Panc1 (cell line): ENCODE measurements at regions not wholly inside any gene's neighbourhood (a gene's known extent, or its start where the extent isn't known, plus 50 kb on each side); places are given as distances from the start of the nearest gene placed in this dataset.

ENCODE experiments used
- ATAC-seq: fragments of 200-7000 bp; cut with Tn5 transposase; 2 replicates; pipeline ENCODE4 v1.9.1; 2020; ENCODE audit warnings: mild to moderate bottlenecking, moderate library complexity
- BruUV-seq: library from RNA; stranded (reverse); fragments of 400-500 nt; replicated peaks from 2 replicates; lab custom pipeline; 2021; lab: Mats Ljungman, UMichigan
- CTCF ChIA-PET: fragments of 300-600 bp; sonication (Branson Sonifier 250); formaldehyde crosslinking; loops from one replicate; lab custom pipeline; 2022; ENCODE audit warnings: antibody characterized with exemption; lab: Charles Lee
- POLR2A ChIA-PET: fragments of 300-600 bp; sonication (Branson Sonifier 250); formaldehyde crosslinking; loops from one replicate; lab custom pipeline; 2022; ENCODE audit warnings: antibody characterized with exemption; lab: Charles Lee
- DNase-seq: peaks from one replicate; pipeline ENCODE4 v3.0.0-alpha.2; 2010; ENCODE audit warnings: low read depth, low spot score
- H3K27ac ChIP-seq: 2 replicates; pipeline ENCODE4 v1.5.1; 2011; ENCODE audit warnings: mild to moderate bottlenecking, low read length, inconsistent platforms
- H3K27me3 ChIP-seq: fragments of 200-500 bp; sonication (Bioruptor generic); 2 replicates; pipeline ENCODE4 v1.6.0; 2014; ENCODE audit warnings: low read length, inconsistent platforms; ENCODE audit not compliant: control insufficient read depth, insufficient read depth
- H3K36me3 ChIP-seq: fragments of 200-500 bp; sonication (Bioruptor generic); 2 replicates; pipeline ENCODE4 v1.5.1; 2014; ENCODE audit warnings: inconsistent platforms, mild to moderate bottlenecking, low read length, moderate library complexity; ENCODE audit not compliant: control insufficient read depth, insufficient read depth
- H3K4me1 ChIP-seq: 2 replicates; pipeline ENCODE4 v1.5.1; 2011; ENCODE audit warnings: inconsistent platforms, mild to moderate bottlenecking, low read length, moderate library complexity; ENCODE audit not compliant: control insufficient read depth, insufficient read depth
- H3K4me3 ChIP-seq, 2 experiments: 2 replicates each; pipeline ENCODE4 v1.5.1; 2011 to 2012; ENCODE audit warnings: low read depth in 2 of 2, low read length in 2 of 2, mild to moderate bottlenecking in 2 of 2, inconsistent platforms in 1 of 2, moderate library complexity in 1 of 2
- H3K9me3 ChIP-seq: fragments of 200-500 bp; sonication (Bioruptor generic); 2 replicates; pipeline ENCODE4 v1.5.1; 2014; ENCODE audit warnings: low read depth, mild to moderate bottlenecking, inconsistent platforms, low read length, moderate library complexity; ENCODE audit not compliant: control insufficient read depth, insufficient read depth
- CTCF ChIP-seq: fragments of 450-650 bp; IDR thresholded peaks from 2 replicates; pipeline ENCODE4 v1.5.1; 2017; ENCODE audit warnings: mild to moderate bottlenecking
- POLR2AphosphoS5 ChIP-seq: IDR thresholded peaks from 2 replicates; pipeline ENCODE4 v1.6.1; 2012; ENCODE audit warnings: mild to moderate bottlenecking, low read depth, low read length, moderate library complexity
- REST ChIP-seq, 2 experiments: IDR thresholded peaks; 2 replicates each; pipeline ENCODE4 v1.6.1; 2011 to 2012; ENCODE audit warnings: low read depth in 2 of 2, control low read depth in 1 of 2, low read length in 1 of 2, mild to moderate bottlenecking in 1 of 2, moderate library complexity in 1 of 2; ENCODE audit not compliant: insufficient read depth in 1 of 2
- SIN3A ChIP-seq: IDR thresholded peaks from 2 replicates; pipeline ENCODE4 v1.6.1; 2012; ENCODE audit warnings: low read depth, mild to moderate bottlenecking, low read length, moderate library complexity, borderline replicate concordance; ENCODE audit not compliant: insufficient read depth
- TCF7L2 ChIP-seq: IDR thresholded peaks from 2 replicates; pipeline ENCODE4 v1.6.1; 2011; ENCODE audit warnings: mild to moderate bottlenecking, low read depth, low read length, inconsistent platforms
- in situ Hi-C: cut with HindIII; loops from 2 replicates; pipeline ENCODE4 v1.10.0; 2016; ENCODE audit warnings: low sequenced_read_pairs, low pct_unique_long_range_greater_than_20kb
- intact Hi-C: fragments of 100-400 bp; cut with micrococcal nuclease; formaldehyde crosslinking; loops from one replicate; pipeline ENCODE4 v1.10.0; 2022; ENCODE audit not compliant: unreplicated experiment

GRCh38 chr2:184114439-184114838 is 483.9 kb upstream of the ZNF804A start:
- H3K27me3 ChIP-seq, result no peaks in the 10 kb centered on the region
- H3K27ac ChIP-seq, result no peak overlapping the region
- BruUV-seq, result no TSS peak
- in situ Hi-C loops, result no loop called here
- no peaks in the 10 kb centered on the region for H3K4me1 ChIP-seq
- TF ChIP-seq CTCF (no peak), TCF7L2 (no peak), POLR2AphosphoS5 (no peak), SIN3A (no peak), REST (IDR thresholded peaks at IDR 0.05; ENCODE audit: insufficient read depth in 1 of 2, low read depth in 2 of 2, low read length in 1 of 2) (no peak)
- ATAC-seq (no peak), DNase-seq (no peak)
- 0 out of 2 replicates have a peak, but pooled peaks cover 3% of the 10 kb centered on the region for H3K9me3 ChIP-seq
- H3K4me3 ChIP-seq, result no peak overlapping the region
- no peaks in the 10 kb centered on the region for H3K36me3 ChIP-seq
- intact Hi-C loops, result no loop called here
- ChIA-PET POLR2A (no interaction called here), CTCF (no interaction called here)

- intact Hi-C loops (no loop called here), in situ Hi-C loops (no loop called here)
- ATAC-seq, result no peak
- no peak for DNase-seq
- no peaks in the 10 kb centered on the region for H3K4me1 ChIP-seq
- no TSS peak for BruUV-seq
- POLR2A ChIA-PET, result no interaction called here
- H3K27me3 ChIP-seq, result no peaks in the 10 kb centered on the region
- no peak overlapping the region for H3K4me3 ChIP-seq
- H3K27ac ChIP-seq, result no peak overlapping the region
- TF ChIP-seq REST (IDR thresholded peaks at IDR 0.05; ENCODE audit: insufficient read depth in 1 of 2, low read depth in 2 of 2, low read length in 1 of 2) (no peak), CTCF (no peak), TCF7L2 (no peak), SIN3A (no peak), POLR2AphosphoS5 (no peak)
- no peaks in the 10 kb centered on the region for H3K36me3 ChIP-seq
- CTCF ChIA-PET, result no interaction called here
- 0 out of 2 replicates have a peak, but pooled peaks cover 3% of the 10 kb centered on the region for H3K9me3 ChIP-seq
Measured at GRCh38 chr2:184119989-184120800, 478.1 kb upstream of the ZNF804A start.
